WTC11 (cell line): ENCODE measurements at regions not wholly inside any gene's neighbourhood (a gene's known extent, or its start where the extent isn't known, plus 50 kb on each side); places are given as distances from the start of the nearest gene placed in this dataset.

Source experiments
- ATAC-seq: fragments of 200-7000 bp; cut with Tn5 transposase; 2 replicates; pipeline ENCODE4 v1.10.0; 2021; ENCODE audit warnings: mild to moderate bottlenecking, moderate library complexity
- CTCF ChIA-PET: fragments of 300-600 bp; sonication (Branson Sonifier 250); formaldehyde crosslinking; loops from one replicate; lab custom pipeline; 2021; ENCODE audit warnings: antibody characterized with exemption; lab: Charles Lee
- POLR2A ChIA-PET: fragments of 350-600 bp; sonication (Branson Sonifier 250); formaldehyde crosslinking; loops from one replicate; lab custom pipeline; 2021; ENCODE audit warnings: antibody characterized with exemption; lab: Charles Lee
- DNase-seq: peaks from one replicate; pipeline ENCODE4 v3.0.0; 2021; ENCODE audit warnings: low spot score
- H3K27ac Mint-ChIP-seq: 2 replicates; pipeline ENCODE4 v1.8.0; 2021; ENCODE audit warnings: mixed read lengths
- H3K27me3 Mint-ChIP-seq: 2 replicates; pipeline ENCODE4 v1.8.0; 2021; ENCODE audit warnings: low read depth, mild to moderate bottlenecking, moderate library complexity, mixed read lengths
- H3K36me3 Mint-ChIP-seq: 2 replicates; pipeline ENCODE4 v1.8.0; 2021; ENCODE audit warnings: mixed read lengths
- H3K4me1 Mint-ChIP-seq: 2 replicates; pipeline ENCODE4 v1.8.0; 2022; ENCODE audit warnings: mixed read lengths
- H3K4me3 Mint-ChIP-seq: 2 replicates; pipeline ENCODE4 v1.8.0; 2021; ENCODE audit warnings: mild to moderate bottlenecking, moderate library complexity, mixed read lengths
- H3K9me3 Mint-ChIP-seq: 2 replicates; pipeline ENCODE4 v1.8.0; 2021; ENCODE audit warnings: mixed read lengths
- IRF2 ChIP-seq: sonication (generic); formaldehyde crosslinking; IDR thresholded peaks from 2 replicates; pipeline ENCODE4 v1.8.0; 2022; ENCODE audit warnings: low read depth, missing genetic modification reagents, borderline replicate concordance
- MXD4 ChIP-seq: fragments of 250-450 bp; sonication (Bioruptor Pico); IDR thresholded peaks from 2 replicates; pipeline ENCODE4 v1.8.0; 2021; ENCODE audit warnings: mild to moderate bottlenecking, moderate library complexity, borderline replicate concordance
- NFATC4 ChIP-seq: fragments of 250-450 bp; sonication (Bioruptor Pico); IDR thresholded peaks from 2 replicates; pipeline ENCODE4 v1.9.0; 2021; ENCODE audit warnings: mild to moderate bottlenecking
- NFE2L1 ChIP-seq: sonication (generic); formaldehyde crosslinking; IDR thresholded peaks from 2 replicates; pipeline ENCODE4 v1.8.1; 2023; ENCODE audit warnings: missing genetic modification reagents
- NFYB ChIP-seq: sonication (generic); formaldehyde crosslinking; conservative IDR thresholded peaks from 2 replicates; pipeline ENCODE4 v1.8.0; 2022; ENCODE audit warnings: low read depth, missing genetic modification reagents
- NR1H2 ChIP-seq: sonication (generic); formaldehyde crosslinking; IDR thresholded peaks from 2 replicates; pipeline ENCODE4 v1.9.0; 2021; ENCODE audit warnings: mild to moderate bottlenecking, moderate library complexity, missing genetic modification reagents
- NR2C2 ChIP-seq: sonication (generic); formaldehyde crosslinking; IDR thresholded peaks from 2 replicates; pipeline ENCODE4 v1.8.0; 2022; ENCODE audit warnings: mild to moderate bottlenecking, missing genetic modification reagents
- RELA ChIP-seq: sonication (generic); formaldehyde crosslinking; IDR thresholded peaks from 2 replicates; pipeline ENCODE4 v1.8.1; 2022; ENCODE audit warnings: missing genetic modification reagents, mild to moderate bottlenecking, borderline replicate concordance
- TEAD4 ChIP-seq: sonication (generic); formaldehyde crosslinking; IDR thresholded peaks from 2 replicates; pipeline ENCODE4 v1.8.0; 2022; ENCODE audit warnings: mild to moderate bottlenecking, missing genetic modification reagents
- ZNF121 ChIP-seq: sonication (generic); formaldehyde crosslinking; IDR thresholded peaks from 2 replicates; pipeline ENCODE4 v1.8.0; 2023; ENCODE audit warnings: missing genetic modification reagents
- ZNF396 ChIP-seq: fragments of 250-450 bp; sonication (Bioruptor Pico); IDR thresholded peaks from 2 replicates; pipeline ENCODE4 v1.8.0; 2021; ENCODE audit warnings: mild to moderate bottlenecking, moderate library complexity, borderline replicate concordance
- ZNF416 ChIP-seq: fragments of 250-450 bp; sonication (Bioruptor Pico); IDR thresholded peaks from 2 replicates; pipeline ENCODE4 v1.9.0; 2021; ENCODE audit warnings: mild to moderate bottlenecking, inconsistent platforms
- ZNF671 ChIP-seq: fragments of 250-450 bp; sonication (Bioruptor Pico); IDR thresholded peaks from 2 replicates; pipeline ENCODE4 v1.8.0; 2021; ENCODE audit warnings: mild to moderate bottlenecking
- TF ChIP-seq, protein P1 (sequence below): fragments of 250-450 bp; sonication (Bioruptor Pico); IDR thresholded peaks from 2 replicates; pipeline ENCODE4 v1.9.0; 2021; ENCODE audit warnings: mild to moderate bottlenecking
- TF ChIP-seq, protein P2 (sequence below): sonication (generic); formaldehyde crosslinking; IDR thresholded peaks from 2 replicates; pipeline ENCODE4 v1.8.1; 2022; ENCODE audit warnings: low read depth, mild to moderate bottlenecking, moderate library complexity, missing genetic modification reagents, borderline replicate concordance
- TF ChIP-seq, protein P3 (sequence below): sonication (generic); formaldehyde crosslinking; IDR thresholded peaks from 2 replicates; pipeline ENCODE4 v1.8.0; 2023; ENCODE audit warnings: missing genetic modification reagents
- TF ChIP-seq, protein P4 (sequence below): sonication (generic); formaldehyde crosslinking; IDR thresholded peaks from 2 replicates; pipeline ENCODE4 v1.8.0; 2022; ENCODE audit warnings: mild to moderate bottlenecking, missing genetic modification reagents
- TF ChIP-seq, protein P5 (sequence below): sonication (generic); formaldehyde crosslinking; IDR thresholded peaks from 2 replicates; pipeline ENCODE4 v1.8.0; 2022; ENCODE audit warnings: missing genetic modification reagents
- TF ChIP-seq, protein P6 (sequence below): fragments of 250-450 bp; sonication (Bioruptor Pico); conservative IDR thresholded peaks from 2 replicates; pipeline ENCODE4 v1.9.0; 2021; ENCODE audit warnings: mild to moderate bottlenecking

DNA sequence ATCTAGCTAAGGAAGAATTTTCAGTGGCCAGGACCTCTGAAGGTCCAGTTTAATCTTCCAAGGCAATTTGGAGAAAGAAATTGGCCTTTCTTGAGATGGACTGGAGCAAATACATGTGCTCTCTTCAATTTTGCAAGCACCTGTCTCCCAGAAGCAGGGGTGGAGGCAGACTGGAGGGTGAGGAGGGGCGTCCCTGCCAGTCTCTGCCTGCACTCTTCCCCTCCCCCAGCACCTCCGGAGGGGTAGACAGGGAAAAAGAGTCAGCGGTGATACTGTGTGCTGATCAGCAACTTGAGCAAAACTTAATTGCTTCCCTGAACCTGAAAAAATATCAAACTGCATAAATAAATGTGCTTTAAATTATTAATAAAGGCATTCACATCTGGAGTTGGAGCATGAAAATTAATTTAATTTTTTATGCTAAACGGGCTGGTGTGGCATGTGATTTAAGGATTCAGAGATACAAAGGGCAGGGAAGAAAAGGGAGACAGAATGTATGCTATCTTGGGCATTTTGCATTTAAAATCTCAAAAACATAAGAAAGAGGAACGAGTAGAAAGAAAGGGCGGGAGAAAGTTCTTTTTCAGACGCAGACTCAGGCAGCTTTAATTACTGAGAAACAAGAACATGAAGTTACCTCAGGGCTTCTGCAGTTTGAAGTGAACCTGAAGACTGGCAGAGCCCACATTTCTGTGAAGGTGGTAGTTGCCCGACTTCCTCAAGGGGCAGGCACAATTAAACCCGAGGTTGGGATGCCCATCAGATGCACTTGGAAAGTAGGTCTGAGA is 319.7 kb downstream of the UACA start:
- POLR2A ChIA-PET, result no interaction called here
- Mint-ChIP-seq H3K4me1 (peaks cover 22% of the 10 kb centered on the region), H3K27ac (no peak overlapping the region), H3K4me3 (no peak overlapping the region), H3K27me3 (peaks cover 20% of the 10 kb centered on the region), H3K36me3 (no peaks in the 10 kb centered on the region), H3K9me3 (no peaks in the 10 kb centered on the region)
- DNase-seq, result no peak
- no peak for ATAC-seq
- CTCF ChIA-PET, result no interaction called here
- TF ChIP-seq RELA (CRISPR knock-in tag) (no peak), NR2C2 (no peak), NFYB (CRISPR knock-in tag) (no peak), ZNF671 (CRISPR knock-in tag) (no peak), MXD4 (CRISPR knock-in tag) (no peak)
- TF ChIP-seq, protein P1, sequence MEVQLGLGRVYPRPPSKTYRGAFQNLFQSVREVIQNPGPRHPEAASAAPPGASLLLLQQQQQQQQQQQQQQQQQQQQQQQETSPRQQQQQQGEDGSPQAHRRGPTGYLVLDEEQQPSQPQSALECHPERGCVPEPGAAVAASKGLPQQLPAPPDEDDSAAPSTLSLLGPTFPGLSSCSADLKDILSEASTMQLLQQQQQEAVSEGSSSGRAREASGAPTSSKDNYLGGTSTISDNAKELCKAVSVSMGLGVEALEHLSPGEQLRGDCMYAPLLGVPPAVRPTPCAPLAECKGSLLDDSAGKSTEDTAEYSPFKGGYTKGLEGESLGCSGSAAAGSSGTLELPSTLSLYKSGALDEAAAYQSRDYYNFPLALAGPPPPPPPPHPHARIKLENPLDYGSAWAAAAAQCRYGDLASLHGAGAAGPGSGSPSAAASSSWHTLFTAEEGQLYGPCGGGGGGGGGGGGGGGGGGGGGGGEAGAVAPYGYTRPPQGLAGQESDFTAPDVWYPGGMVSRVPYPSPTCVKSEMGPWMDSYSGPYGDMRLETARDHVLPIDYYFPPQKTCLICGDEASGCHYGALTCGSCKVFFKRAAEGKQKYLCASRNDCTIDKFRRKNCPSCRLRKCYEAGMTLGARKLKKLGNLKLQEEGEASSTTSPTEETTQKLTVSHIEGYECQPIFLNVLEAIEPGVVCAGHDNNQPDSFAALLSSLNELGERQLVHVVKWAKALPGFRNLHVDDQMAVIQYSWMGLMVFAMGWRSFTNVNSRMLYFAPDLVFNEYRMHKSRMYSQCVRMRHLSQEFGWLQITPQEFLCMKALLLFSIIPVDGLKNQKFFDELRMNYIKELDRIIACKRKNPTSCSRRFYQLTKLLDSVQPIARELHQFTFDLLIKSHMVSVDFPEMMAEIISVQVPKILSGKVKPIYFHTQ (CRISPR knock-in tag), result no peak
- TF ChIP-seq, protein P2, sequence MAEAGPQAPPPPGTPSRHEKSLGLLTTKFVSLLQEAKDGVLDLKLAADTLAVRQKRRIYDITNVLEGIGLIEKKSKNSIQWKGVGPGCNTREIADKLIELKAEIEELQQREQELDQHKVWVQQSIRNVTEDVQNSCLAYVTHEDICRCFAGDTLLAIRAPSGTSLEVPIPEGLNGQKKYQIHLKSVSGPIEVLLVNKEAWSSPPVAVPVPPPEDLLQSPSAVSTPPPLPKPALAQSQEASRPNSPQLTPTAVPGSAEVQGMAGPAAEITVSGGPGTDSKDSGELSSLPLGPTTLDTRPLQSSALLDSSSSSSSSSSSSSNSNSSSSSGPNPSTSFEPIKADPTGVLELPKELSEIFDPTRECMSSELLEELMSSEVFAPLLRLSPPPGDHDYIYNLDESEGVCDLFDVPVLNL (CRISPR knock-in tag), result no peak
- TF ChIP-seq, protein P3, sequence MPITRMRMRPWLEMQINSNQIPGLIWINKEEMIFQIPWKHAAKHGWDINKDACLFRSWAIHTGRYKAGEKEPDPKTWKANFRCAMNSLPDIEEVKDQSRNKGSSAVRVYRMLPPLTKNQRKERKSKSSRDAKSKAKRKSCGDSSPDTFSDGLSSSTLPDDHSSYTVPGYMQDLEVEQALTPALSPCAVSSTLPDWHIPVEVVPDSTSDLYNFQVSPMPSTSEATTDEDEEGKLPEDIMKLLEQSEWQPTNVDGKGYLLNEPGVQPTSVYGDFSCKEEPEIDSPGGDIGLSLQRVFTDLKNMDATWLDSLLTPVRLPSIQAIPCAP, result no peak

DNA sequence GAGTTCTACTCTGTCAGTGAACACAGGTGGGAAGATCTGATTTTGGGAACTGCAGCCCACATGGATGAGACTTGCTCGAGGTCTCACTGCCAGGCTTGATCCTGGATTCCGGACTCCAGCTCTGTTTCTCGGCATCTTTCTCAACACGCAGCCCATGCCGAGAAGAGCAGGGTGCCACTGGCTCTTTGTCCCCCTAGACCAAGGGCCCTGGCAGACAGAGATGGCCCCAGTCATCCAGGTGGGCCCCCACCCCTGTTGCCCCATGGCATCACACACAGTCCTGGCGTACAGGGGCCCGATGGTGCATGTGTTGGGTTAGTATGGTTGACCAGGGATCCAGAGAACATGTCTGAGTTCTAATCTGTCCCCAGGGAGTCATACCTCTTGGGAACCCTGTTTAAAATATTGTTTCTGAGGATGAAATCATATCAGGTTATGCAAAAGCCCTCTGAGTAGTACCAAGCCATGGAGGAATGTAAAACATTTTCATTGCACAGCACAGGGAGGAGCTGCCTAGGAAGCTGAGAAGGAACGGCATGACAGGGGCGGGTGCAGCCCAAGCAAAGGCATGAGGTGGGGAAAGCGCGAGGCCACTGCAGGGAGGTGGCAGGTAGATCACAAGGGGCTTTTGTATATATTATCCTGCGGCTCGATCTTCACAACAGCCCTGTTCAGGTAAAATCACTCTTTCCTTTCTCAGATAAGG is 320.6 kb downstream of the UACA start:
- ChIA-PET POLR2A (interaction anchor here (0.6 kb wide), 1 partner anchor 9 kb away, joined by 3 read pairs; no protein-coding TSS in a partner anchor), CTCF (interaction anchor here (1.2 kb wide), 1 partner anchor 66 kb away, joined by 3 read pairs; no protein-coding TSS in a partner anchor)
- Mint-ChIP-seq H3K27ac (no peak overlapping the region), H3K27me3 (peaks cover 17% of the 10 kb centered on the region), H3K36me3 (no peaks in the 10 kb centered on the region), H3K4me3 (no peak overlapping the region), H3K9me3 (no peaks in the 10 kb centered on the region), H3K4me1 (peaks cover 23% of the 10 kb centered on the region)
- DNase-seq (no peak), ATAC-seq (no peak)
- TF ChIP-seq, protein P4, sequence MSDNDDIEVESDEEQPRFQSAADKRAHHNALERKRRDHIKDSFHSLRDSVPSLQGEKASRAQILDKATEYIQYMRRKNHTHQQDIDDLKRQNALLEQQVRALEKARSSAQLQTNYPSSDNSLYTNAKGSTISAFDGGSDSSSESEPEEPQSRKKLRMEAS (CRISPR knock-in tag), result 0 out of 2 replicates have a peak, but pooled peaks have one; percentile 39
- TF ChIP-seq TEAD4 (CRISPR knock-in tag), result no peak

DNA sequence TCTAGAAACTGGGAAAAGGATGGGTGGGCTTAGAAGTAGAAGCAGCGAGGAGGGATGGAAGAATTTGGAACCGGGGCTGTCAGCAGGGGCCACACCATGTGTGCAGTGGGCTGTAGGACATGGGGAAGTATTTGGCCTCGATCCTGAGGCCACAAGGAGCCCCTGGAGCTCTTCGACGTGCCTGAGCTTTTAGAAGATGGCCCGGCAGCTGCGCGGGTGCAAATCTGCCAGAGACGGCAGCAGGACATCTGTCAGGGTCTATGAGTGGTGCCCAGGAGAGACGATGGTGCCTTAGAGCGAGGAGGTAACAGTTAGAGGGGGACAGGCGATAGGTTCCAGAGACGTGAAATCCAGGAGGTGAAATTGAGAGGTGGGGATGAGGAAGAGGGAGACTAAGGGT is 321.1 kb downstream of the UACA start:
- no peak for ATAC-seq
- H3K27me3 Mint-ChIP-seq, result peaks cover 17% of the 10 kb centered on the region
- H3K27ac Mint-ChIP-seq, result no peak overlapping the region
- TF ChIP-seq NFATC4 (CRISPR knock-in tag) (no peak), ZNF121 (no peak), RELA (CRISPR knock-in tag) (no peak), ZNF416 (CRISPR knock-in tag) (no peak), IRF2 (CRISPR knock-in tag) (no peak), NFE2L1 (CRISPR knock-in tag) (no peak), TEAD4 (CRISPR knock-in tag) (no peak), NR1H2 (CRISPR knock-in tag) (no peak), ZNF396 (CRISPR knock-in tag) (no peak)
- TF ChIP-seq, protein P5, sequence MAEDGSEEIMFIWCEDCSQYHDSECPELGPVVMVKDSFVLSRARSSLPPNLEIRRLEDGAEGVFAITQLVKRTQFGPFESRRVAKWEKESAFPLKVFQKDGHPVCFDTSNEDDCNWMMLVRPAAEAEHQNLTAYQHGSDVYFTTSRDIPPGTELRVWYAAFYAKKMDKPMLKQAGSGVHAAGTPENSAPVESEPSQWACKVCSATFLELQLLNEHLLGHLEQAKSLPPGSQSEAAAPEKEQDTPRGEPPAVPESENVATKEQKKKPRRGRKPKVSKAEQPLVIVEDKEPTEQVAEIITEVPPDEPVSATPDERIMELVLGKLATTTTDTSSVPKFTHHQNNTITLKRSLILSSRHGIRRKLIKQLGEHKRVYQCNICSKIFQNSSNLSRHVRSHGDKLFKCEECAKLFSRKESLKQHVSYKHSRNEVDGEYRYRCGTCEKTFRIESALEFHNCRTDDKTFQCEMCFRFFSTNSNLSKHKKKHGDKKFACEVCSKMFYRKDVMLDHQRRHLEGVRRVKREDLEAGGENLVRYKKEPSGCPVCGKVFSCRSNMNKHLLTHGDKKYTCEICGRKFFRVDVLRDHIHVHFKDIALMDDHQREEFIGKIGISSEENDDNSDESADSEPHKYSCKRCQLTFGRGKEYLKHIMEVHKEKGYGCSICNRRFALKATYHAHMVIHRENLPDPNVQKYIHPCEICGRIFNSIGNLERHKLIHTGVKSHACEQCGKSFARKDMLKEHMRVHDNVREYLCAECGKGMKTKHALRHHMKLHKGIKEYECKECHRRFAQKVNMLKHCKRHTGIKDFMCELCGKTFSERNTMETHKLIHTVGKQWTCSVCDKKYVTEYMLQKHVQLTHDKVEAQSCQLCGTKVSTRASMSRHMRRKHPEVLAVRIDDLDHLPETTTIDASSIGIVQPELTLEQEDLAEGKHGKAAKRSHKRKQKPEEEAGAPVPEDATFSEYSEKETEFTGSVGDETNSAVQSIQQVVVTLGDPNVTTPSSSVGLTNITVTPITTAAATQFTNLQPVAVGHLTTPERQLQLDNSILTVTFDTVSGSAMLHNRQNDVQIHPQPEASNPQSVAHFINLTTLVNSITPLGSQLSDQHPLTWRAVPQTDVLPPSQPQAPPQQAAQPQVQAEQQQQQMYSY (CRISPR knock-in tag), result no peak
- TF ChIP-seq, protein P6, sequence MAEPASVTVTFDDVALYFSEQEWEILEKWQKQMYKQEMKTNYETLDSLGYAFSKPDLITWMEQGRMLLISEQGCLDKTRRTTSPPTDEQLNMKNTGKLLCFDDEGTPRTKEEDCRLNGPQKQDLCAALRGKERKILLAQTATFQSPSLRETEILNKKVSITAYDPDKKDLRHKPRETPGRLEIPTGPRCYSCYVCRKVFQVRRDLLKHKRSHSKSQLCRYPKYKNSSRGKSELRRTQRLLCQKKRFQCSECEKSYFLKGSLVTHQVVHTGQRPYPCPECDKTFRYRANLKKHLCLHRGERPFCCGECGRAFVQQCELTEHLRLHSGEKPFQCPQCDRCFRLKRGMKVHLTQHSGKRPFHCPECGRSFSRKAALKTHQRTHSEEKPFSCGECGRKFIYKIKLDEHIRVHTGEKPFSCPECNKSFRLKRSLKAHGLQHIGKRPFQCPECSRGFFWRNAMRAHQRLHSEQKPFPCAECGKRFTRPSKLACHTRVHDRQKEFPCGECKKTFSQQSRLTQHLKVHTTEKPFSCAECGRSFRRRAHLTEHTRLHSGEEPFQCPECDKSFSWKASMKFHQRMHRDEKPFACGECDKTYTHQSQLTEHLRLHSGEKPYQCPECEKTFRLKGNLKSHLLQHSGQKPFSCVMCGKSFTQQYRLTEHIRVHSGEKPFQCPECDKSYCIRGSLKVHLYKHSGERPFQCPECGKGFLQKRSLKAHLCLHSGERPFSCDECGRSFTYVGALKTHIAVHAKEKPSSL (CRISPR knock-in tag), result no peak

More for the DNA sequence above, 321.1 kb downstream of the UACA start:
- ChIA-PET CTCF (interaction anchor here (1.2 kb wide), 1 partner anchor 65 kb away, joined by 3 read pairs; no protein-coding TSS in a partner anchor), POLR2A (no interaction called here)
- H3K4me3 Mint-ChIP-seq, result no peak overlapping the region
- DNase-seq, result no peak
- no peaks in the 10 kb centered on the region for H3K36me3 Mint-ChIP-seq
- no peaks in the 10 kb centered on the region for H3K9me3 Mint-ChIP-seq
- peaks cover 26% of the 10 kb centered on the region for H3K4me1 Mint-ChIP-seq
